HEK293 (cell line): ENCODE measurements at regions not wholly inside any gene's neighbourhood (a gene's known extent, or its start where the extent isn't known, plus 50 kb on each side); places are given as distances from the start of the nearest gene placed in this dataset.

ENCODE experiments used
- CTCF ChIA-PET: fragments of 350-600 bp; formaldehyde crosslinking; extraction: SDS; loops from one replicate; lab custom pipeline; 2021; ENCODE audit warnings: antibody characterized with exemption; lab: Yijun Ruan, JAX
- POLR2A ChIA-PET: fragments of 300-600 bp; formaldehyde crosslinking; extraction: SDS; loops from one replicate; lab custom pipeline; 2020; ENCODE audit warnings: antibody characterized with exemption, inconsistent platforms; lab: Yijun Ruan, JAX
- H3K27ac ChIP-seq: fragments of 200-500 bp; sonication (Bioruptor generic); 2 replicates; pipeline ENCODE4 v1.5.1; 2014; ENCODE audit warnings: low read depth, low read length, control low read depth, inconsistent platforms; ENCODE audit errors: extremely low read depth
- H3K36me3 ChIP-seq, 2 experiments: fragments of 200-500 bp in 1 of 2; sonication (Bioruptor generic) in 1 of 2; 1 replicate in 1 of 2; 2 replicates in 1 of 2; pipeline ENCODE4 v1.5.1; 2014 to 2017; ENCODE audit warnings: inconsistent platforms in 2 of 2, low read length in 2 of 2; ENCODE audit not compliant: control insufficient read depth in 2 of 2, insufficient read depth in 1 of 2
- H3K4me1 ChIP-seq: fragments of 200-500 bp; sonication (Bioruptor generic); 2 replicates; pipeline ENCODE4 v1.5.1; 2014; ENCODE audit warnings: mild to moderate bottlenecking, low read length, inconsistent platforms; ENCODE audit not compliant: control insufficient read depth, insufficient read depth
- H3K4me3 ChIP-seq: 2 replicates; pipeline ENCODE4 v1.5.1; 2011; ENCODE audit warnings: low read depth, mild to moderate bottlenecking, control low read depth, low read length, moderate library complexity
- H3K9me3 ChIP-seq: fragments of 200-500 bp; sonication (Bioruptor generic); 2 replicates; pipeline ENCODE4 v1.5.1; 2014; ENCODE audit warnings: low read depth, low read length, inconsistent platforms; ENCODE audit not compliant: control insufficient read depth, insufficient read depth
- INSM2 ChIP-seq: fragments of 450-650 bp; formaldehyde crosslinking; IDR thresholded peaks from 2 replicates; pipeline ENCODE4 v1.5.1; 2016; ENCODE audit warnings: missing biosample characterization, missing genetic modification characterization
- ZFP41 ChIP-seq: fragments of 450-650 bp; formaldehyde crosslinking; IDR thresholded peaks from 2 replicates; pipeline ENCODE4 v1.5.1; 2016; ENCODE audit warnings: missing biosample characterization, missing genetic modification characterization, borderline replicate concordance
- ZNF184 ChIP-seq: fragments of 450-650 bp; IDR thresholded peaks from 2 replicates; pipeline ENCODE4 v1.5.1; 2018; ENCODE audit warnings: missing biosample characterization, mild to moderate bottlenecking, missing genetic modification characterization
- ZNF221 ChIP-seq: fragments of 450-650 bp; formaldehyde crosslinking; IDR thresholded peaks from 2 replicates; pipeline ENCODE4 v1.5.1; 2017; ENCODE audit warnings: missing biosample characterization, missing genetic modification characterization, borderline replicate concordance
- ZNF223 ChIP-seq: fragments of 450-650 bp; formaldehyde crosslinking; IDR thresholded peaks from 2 replicates; pipeline ENCODE4 v1.5.1; 2016; ENCODE audit warnings: missing biosample characterization, missing genetic modification characterization
- ZNF350 ChIP-seq: fragments of 450-650 bp; formaldehyde crosslinking; IDR thresholded peaks from 2 replicates; pipeline ENCODE4 v1.5.0; 2017; ENCODE audit warnings: missing biosample characterization, mild to moderate bottlenecking, missing genetic modification characterization
- ZNF433 ChIP-seq: fragments of 450-650 bp; formaldehyde crosslinking; IDR thresholded peaks from 2 replicates; pipeline ENCODE4 v1.5.1; 2016; ENCODE audit warnings: missing biosample characterization, missing genetic modification characterization, low read depth
- ZNF488 ChIP-seq: fragments of 450-650 bp; formaldehyde crosslinking; IDR thresholded peaks from 2 replicates; pipeline ENCODE4 v1.5.1; 2016; ENCODE audit warnings: missing biosample characterization, missing genetic modification characterization
- ZNF514 ChIP-seq: fragments of 450-650 bp; formaldehyde crosslinking; IDR thresholded peaks from 2 replicates; pipeline ENCODE4 v1.5.1; 2016; ENCODE audit warnings: missing biosample characterization, missing genetic modification characterization
- ZNF560 ChIP-seq: fragments of 450-650 bp; formaldehyde crosslinking; IDR thresholded peaks from 2 replicates; pipeline ENCODE4 v1.5.1; 2017; ENCODE audit warnings: missing biosample characterization, missing genetic modification characterization, borderline replicate concordance
- ZNF623 ChIP-seq: fragments of 450-650 bp; formaldehyde crosslinking; IDR thresholded peaks from 2 replicates; pipeline ENCODE4 v1.5.1; 2016; ENCODE audit warnings: missing biosample characterization, missing genetic modification characterization
- ZNF624 ChIP-seq: fragments of 450-650 bp; formaldehyde crosslinking; IDR thresholded peaks from 2 replicates; pipeline ENCODE4 v1.5.1; 2017; ENCODE audit warnings: missing biosample characterization, missing genetic modification characterization
- ZNF629 ChIP-seq: fragments of 450-650 bp; formaldehyde crosslinking; IDR thresholded peaks from 2 replicates; pipeline ENCODE4 v1.5.1; 2017; ENCODE audit warnings: missing biosample characterization, missing genetic modification characterization
- ZNF701 ChIP-seq: fragments of 450-650 bp; formaldehyde crosslinking; IDR thresholded peaks from 2 replicates; pipeline ENCODE4 v1.5.1; 2016; ENCODE audit warnings: missing biosample characterization, missing genetic modification characterization
- ZNF704 ChIP-seq: fragments of 450-650 bp; formaldehyde crosslinking; IDR thresholded peaks from 2 replicates; pipeline ENCODE4 v1.5.1; 2016; ENCODE audit warnings: missing biosample characterization, missing genetic modification characterization
- ZNF791 ChIP-seq: fragments of 450-650 bp; formaldehyde crosslinking; IDR thresholded peaks from 2 replicates; pipeline ENCODE4 v1.5.1; 2016; ENCODE audit warnings: missing biosample characterization, missing genetic modification characterization
- ZSCAN16 ChIP-seq: fragments of 450-650 bp; formaldehyde crosslinking; IDR thresholded peaks from 2 replicates; pipeline ENCODE4 v1.5.1; 2016; ENCODE audit warnings: missing biosample characterization, missing genetic modification characterization
- TF ChIP-seq, protein P1 (sequence below): fragments of 450-650 bp; formaldehyde crosslinking; IDR thresholded peaks from 2 replicates; pipeline ENCODE4 v1.5.1; 2016; ENCODE audit warnings: missing biosample characterization, missing genetic modification characterization

DNA sequence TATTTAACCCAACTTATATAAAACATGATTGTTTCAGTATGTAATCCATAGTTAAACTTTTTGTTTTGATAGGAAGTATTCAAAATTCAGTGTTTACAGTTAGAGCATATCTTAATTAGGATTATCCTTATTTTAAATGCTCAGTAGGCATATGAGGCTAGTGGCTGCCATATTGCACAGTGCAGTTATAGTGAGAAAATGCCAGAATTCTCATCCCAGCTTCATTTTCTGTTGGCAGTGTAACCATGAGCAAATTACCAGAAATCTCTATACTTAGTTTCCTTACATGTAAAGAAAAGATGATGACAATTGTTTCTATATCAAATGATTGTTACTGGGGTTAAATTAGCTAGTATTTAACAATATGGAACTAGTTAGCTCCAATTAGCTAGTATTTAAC lies 265.8 kb downstream of the ARAP2 start:
- no peak overlapping the region for H3K4me3 ChIP-seq
- CTCF ChIA-PET: no interaction called here
- no peaks in the 10 kb centered on the region for H3K9me3 ChIP-seq
- no peaks in the 10 kb centered on the region for H3K4me1 ChIP-seq
- POLR2A ChIA-PET: no interaction called here
- TF ChIP-seq ZNF629 (tag by site-specific recombination) (no peak), ZNF184 (tag by site-specific recombination) (no peak)
- no peak overlapping the region for H3K27ac ChIP-seq
- H3K36me3 ChIP-seq: no peaks in the 10 kb centered on the region

GRCh38 chr4:35982318-35982717 lies 262.0 kb downstream of the ARAP2 start:
- POLR2A ChIA-PET: no interaction called here

DNA sequence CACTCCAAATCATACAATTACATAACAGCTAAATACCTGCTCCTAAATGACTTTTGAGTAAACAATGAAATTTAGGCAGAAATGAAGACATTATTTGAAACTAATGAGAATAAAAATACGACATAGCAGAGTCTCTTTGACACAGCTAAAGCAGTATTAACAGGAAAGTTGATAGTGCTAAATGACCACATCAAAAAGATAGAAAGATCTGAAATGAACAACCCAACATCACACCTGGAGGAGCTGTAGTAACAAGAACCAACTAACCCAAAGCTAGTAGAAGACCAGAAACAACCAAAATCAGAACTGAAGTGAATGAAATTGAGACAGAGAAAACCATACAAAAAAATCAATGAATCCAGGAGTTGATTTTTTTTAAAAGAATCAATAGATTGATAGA lies 257.8 kb downstream of the ARAP2 start:
- TF ChIP-seq, protein P1, sequence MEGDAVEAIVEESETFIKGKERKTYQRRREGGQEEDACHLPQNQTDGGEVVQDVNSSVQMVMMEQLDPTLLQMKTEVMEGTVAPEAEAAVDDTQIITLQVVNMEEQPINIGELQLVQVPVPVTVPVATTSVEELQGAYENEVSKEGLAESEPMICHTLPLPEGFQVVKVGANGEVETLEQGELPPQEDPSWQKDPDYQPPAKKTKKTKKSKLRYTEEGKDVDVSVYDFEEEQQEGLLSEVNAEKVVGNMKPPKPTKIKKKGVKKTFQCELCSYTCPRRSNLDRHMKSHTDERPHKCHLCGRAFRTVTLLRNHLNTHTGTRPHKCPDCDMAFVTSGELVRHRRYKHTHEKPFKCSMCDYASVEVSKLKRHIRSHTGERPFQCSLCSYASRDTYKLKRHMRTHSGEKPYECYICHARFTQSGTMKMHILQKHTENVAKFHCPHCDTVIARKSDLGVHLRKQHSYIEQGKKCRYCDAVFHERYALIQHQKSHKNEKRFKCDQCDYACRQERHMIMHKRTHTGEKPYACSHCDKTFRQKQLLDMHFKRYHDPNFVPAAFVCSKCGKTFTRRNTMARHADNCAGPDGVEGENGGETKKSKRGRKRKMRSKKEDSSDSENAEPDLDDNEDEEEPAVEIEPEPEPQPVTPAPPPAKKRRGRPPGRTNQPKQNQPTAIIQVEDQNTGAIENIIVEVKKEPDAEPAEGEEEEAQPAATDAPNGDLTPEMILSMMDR: no peak
- TF ChIP-seq INSM2 (tag by site-specific recombination): no peak
- no peak for TF ChIP-seq ZNF791 (tag by site-specific recombination)
- TF ChIP-seq ZNF623 (tag by site-specific recombination): no peak
- TF ChIP-seq ZNF350 (tag by site-specific recombination): no peak
- no peak for TF ChIP-seq ZNF433 (tag by site-specific recombination)
- no peak for TF ChIP-seq ZNF514 (tag by site-specific recombination)
- TF ChIP-seq ZNF560: no peak
- no peak for TF ChIP-seq ZNF488 (tag by site-specific recombination)
- no peak for TF ChIP-seq ZNF624 (tag by site-specific recombination)
- no peak for TF ChIP-seq ZNF704
- no peak for TF ChIP-seq ZSCAN16 (tag by site-specific recombination)
- ChIA-PET CTCF (interaction anchor here (0.6 kb wide), 1 partner anchor 414 kb away, joined by 4 read pairs; no protein-coding TSS in a partner anchor), POLR2A (no interaction called here)
- Histone ChIP-seq H3K27ac (no peak overlapping the region), H3K4me3 (no peak overlapping the region), H3K9me3 (no peaks in the 10 kb centered on the region), H3K4me1 (no peaks in the 10 kb centered on the region), H3K36me3 (no peaks in the 10 kb centered on the region)

More at GRCh38 chr4:35982318-35982717, 262.0 kb downstream of the ARAP2 start:
- H3K27ac ChIP-seq: no peak overlapping the region
- TF ChIP-seq ZNF701 (no peak), ZNF514 (tag by site-specific recombination) (no peak), ZNF221 (tag by site-specific recombination) (no peak), ZFP41 (tag by site-specific recombination) (no peak), ZNF184 (tag by site-specific recombination) (no peak), ZNF223 (tag by site-specific recombination) (no peak)
- no peaks in the 10 kb centered on the region for H3K36me3 ChIP-seq
- CTCF ChIA-PET: no interaction called here
- no peak overlapping the region for H3K4me3 ChIP-seq
- no peaks in the 10 kb centered on the region for H3K9me3 ChIP-seq
- H3K4me1 ChIP-seq: no peaks in the 10 kb centered on the region
